ENCODE measurements at regions not wholly inside any gene's neighbourhood (a gene's known extent, or its start where the extent isn't known, plus 50 kb on each side); places are given as distances from the start of the nearest gene placed in this dataset.
A peak's percentile ranks its signal among the peaks of the same experiment; 100 is the strongest.

DNA sequence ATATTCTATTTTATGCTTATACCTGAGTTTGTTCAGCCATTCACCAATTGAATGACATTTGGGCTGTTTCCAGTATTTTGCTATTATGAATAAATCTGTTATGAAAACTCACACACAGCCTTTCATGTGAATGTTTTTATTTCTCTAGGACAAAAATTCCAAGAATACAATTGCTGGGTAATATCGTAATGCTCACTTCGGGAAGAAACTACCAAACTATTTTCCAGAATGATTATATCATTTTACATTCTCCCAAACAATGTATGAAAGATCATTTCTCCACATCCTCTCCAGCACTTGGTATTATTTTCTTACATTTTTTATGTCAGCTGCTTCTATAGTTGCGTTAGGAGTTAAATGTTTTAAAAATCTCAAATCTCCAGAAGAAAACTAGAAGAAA lies 58.3 kb upstream of the LHFPL2 start:
- H3K36me3 Mint-ChIP-seq: peaks cover 4% of the 10 kb centered on the region
- TF ChIP-seq, protein P1, sequence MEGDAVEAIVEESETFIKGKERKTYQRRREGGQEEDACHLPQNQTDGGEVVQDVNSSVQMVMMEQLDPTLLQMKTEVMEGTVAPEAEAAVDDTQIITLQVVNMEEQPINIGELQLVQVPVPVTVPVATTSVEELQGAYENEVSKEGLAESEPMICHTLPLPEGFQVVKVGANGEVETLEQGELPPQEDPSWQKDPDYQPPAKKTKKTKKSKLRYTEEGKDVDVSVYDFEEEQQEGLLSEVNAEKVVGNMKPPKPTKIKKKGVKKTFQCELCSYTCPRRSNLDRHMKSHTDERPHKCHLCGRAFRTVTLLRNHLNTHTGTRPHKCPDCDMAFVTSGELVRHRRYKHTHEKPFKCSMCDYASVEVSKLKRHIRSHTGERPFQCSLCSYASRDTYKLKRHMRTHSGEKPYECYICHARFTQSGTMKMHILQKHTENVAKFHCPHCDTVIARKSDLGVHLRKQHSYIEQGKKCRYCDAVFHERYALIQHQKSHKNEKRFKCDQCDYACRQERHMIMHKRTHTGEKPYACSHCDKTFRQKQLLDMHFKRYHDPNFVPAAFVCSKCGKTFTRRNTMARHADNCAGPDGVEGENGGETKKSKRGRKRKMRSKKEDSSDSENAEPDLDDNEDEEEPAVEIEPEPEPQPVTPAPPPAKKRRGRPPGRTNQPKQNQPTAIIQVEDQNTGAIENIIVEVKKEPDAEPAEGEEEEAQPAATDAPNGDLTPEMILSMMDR (IDR thresholded peaks at IDR 0.05; ENCODE audit: unreplicated experiment): no peak
- no peak overlapping the region for H3K27ac Mint-ChIP-seq
- H3K4me1 Mint-ChIP-seq: no peaks in the 10 kb centered on the region
- H3K4me3 Mint-ChIP-seq: no peak overlapping the region
- peaks cover 21% of the 10 kb centered on the region for H3K9me3 Mint-ChIP-seq
- DNase-seq (ENCODE audit: low spot score in 2 of 2, unreplicated experiment in 2 of 2): no peak
- no peaks in the 10 kb centered on the region for H3K27me3 Mint-ChIP-seq (ENCODE audit: low read depth)

DNA sequence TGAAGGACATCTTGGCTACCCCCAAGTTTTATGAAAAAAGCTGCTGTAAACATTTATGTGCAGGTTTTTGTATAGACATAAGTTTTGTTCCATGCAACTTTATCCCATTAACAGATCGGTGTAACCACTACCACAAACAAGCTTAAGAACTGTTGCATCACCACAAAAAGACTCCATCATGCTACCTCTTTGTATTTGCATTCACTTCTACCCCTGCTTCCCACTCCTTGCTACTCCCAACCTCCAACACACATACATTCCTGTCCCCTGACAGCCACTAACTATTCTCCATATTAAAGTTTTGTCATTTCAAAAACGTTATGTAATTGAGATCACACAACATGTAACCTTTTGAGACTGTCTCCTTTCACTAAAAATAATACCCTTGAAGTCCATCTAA lies 57.8 kb upstream of the LHFPL2 start:
- peaks cover 21% of the 10 kb centered on the region for H3K9me3 Mint-ChIP-seq
- TF ChIP-seq, protein P1 (IDR thresholded peaks at IDR 0.05; ENCODE audit: unreplicated experiment): no peak
- no peak overlapping the region for H3K4me3 Mint-ChIP-seq
- H3K27ac Mint-ChIP-seq: no peak overlapping the region
- H3K27me3 Mint-ChIP-seq (ENCODE audit: low read depth): no peaks in the 10 kb centered on the region
- no peaks in the 10 kb centered on the region for H3K4me1 Mint-ChIP-seq
- no peak for DNase-seq (ENCODE audit: low spot score in 2 of 2, unreplicated experiment in 2 of 2)
- H3K36me3 Mint-ChIP-seq: peaks cover 4% of the 10 kb centered on the region

DNA sequence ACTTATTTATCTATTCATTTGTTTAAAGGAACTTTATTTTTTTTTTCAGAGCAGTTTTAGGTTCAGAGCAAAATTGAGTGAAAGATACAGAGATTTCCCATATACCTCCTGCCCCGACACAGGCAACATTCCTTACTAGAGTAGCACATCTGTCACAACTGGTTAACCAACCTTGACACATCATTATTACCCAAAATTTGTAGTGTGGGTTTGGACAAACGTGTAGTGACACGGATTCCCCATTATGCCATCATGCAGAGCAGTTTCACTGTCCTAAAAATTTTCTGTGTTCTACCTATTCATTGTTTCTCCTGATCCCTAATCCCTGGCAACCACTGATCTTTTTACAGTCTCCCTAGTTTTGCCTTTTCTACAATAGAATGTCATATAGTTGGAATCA lies 57.3 kb upstream of the LHFPL2 start:
- Mint-ChIP-seq H3K27me3 (ENCODE audit: low read depth) (no peaks in the 10 kb centered on the region), H3K27ac (no peak overlapping the region), H3K4me3 (no peak overlapping the region), H3K36me3 (peaks cover 2% of the 10 kb centered on the region), H3K9me3 (peaks cover 16% of the 10 kb centered on the region), H3K4me1 (no peaks in the 10 kb centered on the region)
- TF ChIP-seq, protein P1 (IDR thresholded peaks at IDR 0.05; ENCODE audit: unreplicated experiment): no peak
- DNase-seq (ENCODE audit: low spot score in 2 of 2, unreplicated experiment in 2 of 2): no peak

DNA sequence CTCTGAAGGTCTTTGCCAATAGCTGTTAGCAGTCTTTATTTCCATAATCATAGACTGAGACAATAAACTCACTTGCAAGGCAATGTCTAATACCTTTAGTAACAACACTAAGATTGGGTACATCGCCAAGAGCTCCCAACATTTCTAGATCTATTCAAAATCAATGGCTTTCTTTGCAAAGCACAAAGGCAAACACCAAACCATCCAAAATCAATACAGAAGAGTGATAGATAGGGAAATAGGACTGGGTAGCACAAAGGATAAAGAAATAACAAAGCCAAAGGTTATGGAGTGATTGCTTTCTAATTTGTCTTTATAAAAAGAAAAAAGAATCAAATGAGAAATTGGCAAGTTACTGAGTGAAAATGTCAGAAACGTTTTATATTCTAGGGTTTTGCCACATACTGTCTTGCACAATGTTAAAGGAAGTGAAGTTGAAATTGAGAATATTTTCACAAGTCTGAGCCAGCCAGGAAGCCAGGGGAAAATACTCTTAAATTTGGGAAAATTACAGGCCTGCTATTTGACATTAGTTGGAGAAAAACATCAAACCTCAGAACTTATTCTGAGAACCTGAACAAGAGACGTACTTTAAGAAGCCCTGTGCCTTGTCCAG lies 53.3 kb upstream of the LHFPL2 start:
- H3K4me3 Mint-ChIP-seq: no peak overlapping the region
- peaks cover 14% of the 10 kb centered on the region for H3K4me1 Mint-ChIP-seq
- no peaks in the 10 kb centered on the region for H3K36me3 Mint-ChIP-seq
- H3K27me3 Mint-ChIP-seq (ENCODE audit: low read depth): no peaks in the 10 kb centered on the region
- TF ChIP-seq, protein P1 (IDR thresholded peaks at IDR 0.05; ENCODE audit: unreplicated experiment): no peak
- H3K27ac Mint-ChIP-seq: no peak overlapping the region
- peaks cover 12% of the 10 kb centered on the region for H3K9me3 Mint-ChIP-seq
- no peak for DNase-seq (ENCODE audit: low spot score in 2 of 2, unreplicated experiment in 2 of 2)

DNA sequence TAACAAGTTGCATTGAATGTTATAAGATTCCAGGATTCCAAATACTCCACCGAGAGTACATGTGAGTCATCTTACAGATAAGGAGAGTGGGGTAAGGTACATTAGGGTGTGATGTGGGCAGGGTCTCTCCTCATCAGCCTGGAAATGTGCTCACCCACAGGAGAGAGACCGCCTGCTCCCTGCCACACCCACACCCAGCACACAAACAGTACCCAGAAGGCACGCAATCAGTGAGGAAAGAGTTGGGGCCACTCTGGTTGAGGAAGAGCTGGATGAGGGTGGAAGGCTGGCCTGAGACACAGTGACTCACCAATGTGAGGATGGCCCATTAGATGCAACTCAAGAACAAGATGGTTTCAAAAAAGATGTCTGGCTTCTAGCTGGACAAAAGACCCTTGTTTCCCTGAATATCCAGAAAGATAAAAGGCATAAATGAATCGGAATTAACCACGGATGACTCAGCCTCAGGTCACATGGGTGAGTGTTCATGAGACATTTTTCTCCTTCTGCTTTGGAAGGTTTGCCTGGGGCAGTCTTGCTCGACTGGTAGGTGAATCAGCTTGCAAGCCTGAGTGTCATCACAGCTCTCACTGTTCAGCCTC lies 51.1 kb upstream of the LHFPL2 start:
- no peak overlapping the region for H3K4me3 Mint-ChIP-seq
- TF ChIP-seq, protein P1 (IDR thresholded peaks at IDR 0.05; ENCODE audit: unreplicated experiment): no peak
- no peak for DNase-seq (ENCODE audit: low spot score in 2 of 2, unreplicated experiment in 2 of 2)
- peaks cover 4% of the 10 kb centered on the region for H3K36me3 Mint-ChIP-seq
- peaks cover 17% of the 10 kb centered on the region for H3K4me1 Mint-ChIP-seq
- peaks cover 13% of the 10 kb centered on the region for H3K9me3 Mint-ChIP-seq
- no peaks in the 10 kb centered on the region for H3K27me3 Mint-ChIP-seq (ENCODE audit: low read depth)
- peak overlapping the region; percentile 56 for H3K27ac Mint-ChIP-seq

Data from mesothelial cell of epicardium (in vitro differentiated cells).